SU-DHL-6 (cell line): ENCODE measurements at regions not wholly inside any gene's neighbourhood (a gene's known extent, or its start where the extent isn't known, plus 50 kb on each side); places are given as distances from the start of the nearest gene placed in this dataset.

Experiments used
- CTCF ChIP-seq: fragments of 200-600 bp; sonication (generic); IDR thresholded peaks from one replicate; pipeline ENCODE4 v1.5.1; 2017; ENCODE audit warnings: antibody characterized with exemption, mild to moderate bottlenecking, low read length, moderate library complexity; ENCODE audit not compliant: insufficient read depth, poor library complexity, severe bottlenecking
- EZH2phosphoT487 ChIP-seq: fragments of 200-600 bp; sonication (generic), shearing (Covaris generic); conservative IDR thresholded peaks from 2 replicates; pipeline ENCODE4 v1.6.1; 2018; ENCODE audit warnings: mild to moderate bottlenecking, antibody characterized with exemption, low read length, moderate library complexity, mixed read lengths

GRCh38 chr3:26308454-26308853, 314.1 kb upstream of the LRRC3B start:
- no peak for TF ChIP-seq CTCF
- TF ChIP-seq EZH2phosphoT487: no peak
